ENCODE measurements at regions not wholly inside any gene's neighbourhood (a gene's known extent, or its start where the extent isn't known, plus 50 kb on each side); places are given as distances from the start of the nearest gene placed in this dataset.

GRCh38 chr9:115517335-115518075 lies 399.5 kb upstream of the TNC start (continued):
- TF ChIP-seq, protein P1, sequence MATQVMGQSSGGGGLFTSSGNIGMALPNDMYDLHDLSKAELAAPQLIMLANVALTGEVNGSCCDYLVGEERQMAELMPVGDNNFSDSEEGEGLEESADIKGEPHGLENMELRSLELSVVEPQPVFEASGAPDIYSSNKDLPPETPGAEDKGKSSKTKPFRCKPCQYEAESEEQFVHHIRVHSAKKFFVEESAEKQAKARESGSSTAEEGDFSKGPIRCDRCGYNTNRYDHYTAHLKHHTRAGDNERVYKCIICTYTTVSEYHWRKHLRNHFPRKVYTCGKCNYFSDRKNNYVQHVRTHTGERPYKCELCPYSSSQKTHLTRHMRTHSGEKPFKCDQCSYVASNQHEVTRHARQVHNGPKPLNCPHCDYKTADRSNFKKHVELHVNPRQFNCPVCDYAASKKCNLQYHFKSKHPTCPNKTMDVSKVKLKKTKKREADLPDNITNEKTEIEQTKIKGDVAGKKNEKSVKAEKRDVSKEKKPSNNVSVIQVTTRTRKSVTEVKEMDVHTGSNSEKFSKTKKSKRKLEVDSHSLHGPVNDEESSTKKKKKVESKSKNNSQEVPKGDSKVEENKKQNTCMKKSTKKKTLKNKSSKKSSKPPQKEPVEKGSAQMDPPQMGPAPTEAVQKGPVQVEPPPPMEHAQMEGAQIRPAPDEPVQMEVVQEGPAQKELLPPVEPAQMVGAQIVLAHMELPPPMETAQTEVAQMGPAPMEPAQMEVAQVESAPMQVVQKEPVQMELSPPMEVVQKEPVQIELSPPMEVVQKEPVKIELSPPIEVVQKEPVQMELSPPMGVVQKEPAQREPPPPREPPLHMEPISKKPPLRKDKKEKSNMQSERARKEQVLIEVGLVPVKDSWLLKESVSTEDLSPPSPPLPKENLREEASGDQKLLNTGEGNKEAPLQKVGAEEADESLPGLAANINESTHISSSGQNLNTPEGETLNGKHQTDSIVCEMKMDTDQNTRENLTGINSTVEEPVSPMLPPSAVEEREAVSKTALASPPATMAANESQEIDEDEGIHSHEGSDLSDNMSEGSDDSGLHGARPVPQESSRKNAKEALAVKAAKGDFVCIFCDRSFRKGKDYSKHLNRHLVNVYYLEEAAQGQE (IDR thresholded peaks at IDR 0.05; ENCODE audit: borderline replicate concordance in 1 of 2, low read depth in 1 of 2, low read length in 2 of 2), result no peak
- TF ChIP-seq ERF (CRISPR knock-in tag; IDR thresholded peaks at IDR 0.05), result no peak
- TF ChIP-seq SRSF4 (IDR thresholded peaks at IDR 0.05; ENCODE audit: low read depth, low read length, poor library complexity, severe bottlenecking), result no peak
- no peak for TF ChIP-seq SNAPC2 (CRISPR knock-in tag; IDR thresholded peaks at IDR 0.05)
- TF ChIP-seq, protein P2, sequence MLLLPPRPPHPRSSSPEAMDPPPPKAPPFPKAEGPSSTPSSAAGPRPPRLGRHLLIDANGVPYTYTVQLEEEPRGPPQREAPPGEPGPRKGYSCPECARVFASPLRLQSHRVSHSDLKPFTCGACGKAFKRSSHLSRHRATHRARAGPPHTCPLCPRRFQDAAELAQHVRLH (CRISPR knock-in tag; IDR thresholded peaks at IDR 0.05; ENCODE audit: borderline replicate concordance, low read depth), result no peak

GRCh38 chr9:115520646-115521045 lies 402.7 kb upstream of the TNC start:
- in situ Hi-C loops (cut with HindIII; ENCODE audit: extremely low pct_ligation_motif_present, low pct_unique_long_range_greater_than_20kb) (loop anchor here (10.0 to 25.0 kb wide), 2 partner anchors 608 to 836 kb away; partner anchors contain the start of gene TEX48), intact Hi-C loops (cut with micrococcal nuclease; ENCODE audit: unreplicated experiment) (loop anchor here (5.0 kb wide), 2 partner anchors 503 to 838 kb away; partner anchors contain the start of gene TEX48)
- Histone ChIP-seq H3K4me1 (ENCODE audit: insufficient read depth, low read length) (no peaks in the 10 kb centered on the region), H2AFZ (ENCODE audit: low read length) (no peak overlapping the region), H3K4me2 (ENCODE audit: low read depth, low read length) (no peak overlapping the region), H3K27me3 (ENCODE audit: control insufficient read depth in 1 of 2, insufficient read depth in 2 of 2, low read length in 2 of 2) (no peaks in the 10 kb centered on the region; a peak in 2 of 5 replicates), H3K9me3 (ENCODE audit: low read length) (no peaks in the 10 kb centered on the region), H4K20me1 (ENCODE audit: insufficient read depth, low read length) (no peaks in the 10 kb centered on the region), H3K79me2 (ENCODE audit: insufficient read depth, low read length) (no peaks in the 10 kb centered on the region), H3K27ac (ENCODE audit: extremely low read length, insufficient read depth, low read length) (no peak overlapping the region), H3K4me3 (replicated peaks in 1 of 3; ENCODE audit: insufficient read depth in 1 of 3, low read depth in 2 of 3, low read length in 3 of 3) (no peak overlapping the region), H3K36me3 (replicated peaks in 1 of 2; ENCODE audit: control insufficient read depth in 1 of 2, insufficient read depth in 2 of 2, low read length in 2 of 2) (no peaks in the 10 kb centered on the region), H3K9ac (ENCODE audit: insufficient read depth, low read depth, low read length) (no peak overlapping the region)
- ChIA-PET CTCF (ENCODE audit: low intra/inter-chr PET ratio, low total read pairs) (no interaction called here), POLR2A (no interaction called here)
- BruUV-seq (replicated peaks), result no TSS peak
- ATAC-seq, result no peak
- 2% methylated on average over 3 of the region's 3 CpGs for WGBS (ENCODE audit: low lambda C conversion rate)
- FAIRE-seq, result no peak
- DNase-seq (ENCODE audit: low spot score), result no peak
- TF ChIP-seq PAWR (CRISPR knock-in tag; IDR thresholded peaks at IDR 0.05; ENCODE audit: borderline replicate concordance) (no peak), SOX5 (CRISPR knock-in tag; IDR thresholded peaks at IDR 0.05; ENCODE audit: borderline replicate concordance) (no peak), ZNF264 (CRISPR knock-in tag; IDR thresholded peaks at IDR 0.05) (no peak), ZFYVE20 (CRISPR knock-in tag; IDR thresholded peaks at IDR 0.05; ENCODE audit: borderline replicate concordance, low read depth) (no peak), GLI4 (CRISPR knock-in tag; IDR thresholded peaks at IDR 0.05; ENCODE audit: borderline replicate concordance) (no peak), ZNF782 (CRISPR knock-in tag; IDR thresholded peaks at IDR 0.05; ENCODE audit: borderline replicate concordance) (no peak), GATA4 (IDR thresholded peaks at IDR 0.05; ENCODE audit: borderline replicate concordance, low read depth) (no peak), ZSCAN31 (CRISPR knock-in tag; IDR thresholded peaks at IDR 0.05; ENCODE audit: low read depth) (no peak), ZNF329 (CRISPR knock-in tag; IDR thresholded peaks at IDR 0.05; ENCODE audit: low read depth) (no peak), GZF1 (CRISPR knock-in tag; IDR thresholded peaks at IDR 0.05) (no peak), SRY (CRISPR knock-in tag; IDR thresholded peaks at IDR 0.05) (no peak), ISX (CRISPR knock-in tag; conservative IDR thresholded peaks at IDR 0.05) (no peak)
- TF ChIP-seq, protein P3, sequence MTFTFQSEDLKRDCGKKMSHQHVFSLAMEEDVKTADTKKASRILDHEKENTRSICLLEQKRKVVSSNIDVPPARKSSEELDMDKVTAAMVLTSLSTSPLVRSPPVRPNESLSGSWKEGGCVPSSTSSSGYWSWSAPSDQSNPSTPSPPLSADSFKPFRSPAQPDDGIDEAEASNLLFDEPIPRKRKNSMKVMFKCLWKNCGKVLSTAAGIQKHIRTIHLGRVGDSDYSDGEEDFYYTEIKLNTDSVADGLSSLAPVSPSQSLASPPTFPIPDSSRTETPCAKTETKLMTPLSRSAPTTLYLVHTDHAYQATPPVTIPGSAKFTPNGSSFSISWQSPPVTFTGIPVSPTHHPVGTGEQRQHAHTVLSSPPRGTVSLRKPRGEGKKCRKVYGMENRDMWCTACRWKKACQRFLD (CRISPR knock-in tag; IDR thresholded peaks at IDR 0.05; ENCODE audit: borderline replicate concordance), result no peak
